Left ventricle myocardium inferior (tissue), 1 donor: ENCODE measurements at regions not wholly inside any gene's neighbourhood (a gene's known extent, or its start where the extent isn't known, plus 50 kb on each side); places are given as distances from the start of the nearest gene placed in this dataset.
"Not testable (repeated sequence)": the region's sequence is repeated elsewhere in the genome, so short reads cannot be mapped to it uniquely, and the experiment has no call there.

Experiments used
- DNase-seq: peaks from one replicate; pipeline ENCODE4 v3.0.0-alpha.2; 2020
- H3K27ac ChIP-seq: fragments of 200-600 bp; replicated peaks from 2 replicates; pipeline ENCODE4 v1.8.0; 2021
- H3K27me3 ChIP-seq: fragments of 200-600 bp; 2 replicates; pipeline ENCODE4 v1.8.0; 2021; ENCODE audit warnings: low read depth
- H3K36me3 ChIP-seq: fragments of 200-600 bp; 2 replicates; pipeline ENCODE4 v1.8.0; 2021
- H3K4me1 ChIP-seq: fragments of 200-600 bp; 2 replicates; pipeline ENCODE4 v1.8.0; 2021
- H3K4me3 ChIP-seq: fragments of 200-600 bp; 2 replicates; pipeline ENCODE4 v1.8.0; 2021; ENCODE audit warnings: mild to moderate bottlenecking, moderate library complexity
- H3K9me3 ChIP-seq: fragments of 200-600 bp; replicated peaks from 2 replicates; pipeline ENCODE4 v1.8.0; 2021
- CTCF ChIP-seq: fragments of 200-600 bp; IDR thresholded peaks from 2 replicates; pipeline ENCODE4 v1.8.0; 2021; ENCODE audit warnings: antibody characterized with exemption, mild to moderate bottlenecking, borderline replicate concordance
- intact Hi-C: fragments of 100-400 bp; cut with micrococcal nuclease; formaldehyde crosslinking; loops from one replicate; pipeline ENCODE4 v1.11.0; 2022
- donor health status: DM: no; HTN: yes; CAD: no; lungs with severe emphysema.

DNA sequence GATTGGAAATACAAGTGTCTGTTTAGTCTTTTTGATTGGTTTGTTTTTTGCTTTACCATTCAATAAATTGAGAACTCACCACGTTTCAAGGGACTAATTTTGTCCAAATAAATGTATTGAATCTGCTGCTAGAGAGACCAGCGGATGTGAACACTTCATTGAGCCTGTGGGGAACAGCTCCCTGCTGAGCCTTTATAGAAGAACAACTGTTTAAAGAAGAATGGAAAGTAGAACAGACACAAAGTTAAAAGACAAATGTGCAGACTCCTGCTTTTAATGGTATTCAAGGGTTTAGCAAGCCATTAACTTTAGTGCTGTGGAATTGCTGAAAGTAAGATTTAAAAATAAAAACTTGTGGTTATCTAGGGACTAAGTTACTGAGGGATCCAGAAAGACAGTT lies 817.7 kb upstream of the B3GALT2 start:
- Histone ChIP-seq H3K27ac (no peak overlapping the region), H3K36me3 (no peaks in the 10 kb centered on the region), H3K9me3 (peaks cover 7% of the 10 kb centered on the region), H3K27me3 (no peaks in the 10 kb centered on the region), H3K4me3 (no peak overlapping the region), H3K4me1 (no peaks in the 10 kb centered on the region)
- no peak for DNase-seq
- intact Hi-C loops: no loop called here
- TF ChIP-seq CTCF: no peak

- H3K27ac ChIP-seq, H3K27me3 ChIP-seq, H3K36me3 ChIP-seq, intact Hi-C loops, H3K4me3 ChIP-seq, DNase-seq, H3K9me3 ChIP-seq, H3K4me1 ChIP-seq: not testable (repeated sequence)
These were observed 815.4 kb upstream of the B3GALT2 start for GRCh38 chr1:194001726-194002350.

GRCh38 chr1:193988885-193989284 lies 802.5 kb upstream of the B3GALT2 start:
- no peak for TF ChIP-seq CTCF
- intact Hi-C loops: no loop called here
- Histone ChIP-seq H3K9me3 (peaks cover 71% of the 10 kb centered on the region), H3K36me3 (no peaks in the 10 kb centered on the region), H3K27ac (no peak overlapping the region), H3K4me3 (no peak overlapping the region), H3K27me3 (no peaks in the 10 kb centered on the region), H3K4me1 (no peaks in the 10 kb centered on the region)
- DNase-seq: no peak

GRCh38 chr1:193979219-193979618 lies 792.8 kb upstream of the B3GALT2 start:
- H3K27ac ChIP-seq: no peak overlapping the region
- DNase-seq: no peak
- intact Hi-C loops: no loop called here

DNA sequence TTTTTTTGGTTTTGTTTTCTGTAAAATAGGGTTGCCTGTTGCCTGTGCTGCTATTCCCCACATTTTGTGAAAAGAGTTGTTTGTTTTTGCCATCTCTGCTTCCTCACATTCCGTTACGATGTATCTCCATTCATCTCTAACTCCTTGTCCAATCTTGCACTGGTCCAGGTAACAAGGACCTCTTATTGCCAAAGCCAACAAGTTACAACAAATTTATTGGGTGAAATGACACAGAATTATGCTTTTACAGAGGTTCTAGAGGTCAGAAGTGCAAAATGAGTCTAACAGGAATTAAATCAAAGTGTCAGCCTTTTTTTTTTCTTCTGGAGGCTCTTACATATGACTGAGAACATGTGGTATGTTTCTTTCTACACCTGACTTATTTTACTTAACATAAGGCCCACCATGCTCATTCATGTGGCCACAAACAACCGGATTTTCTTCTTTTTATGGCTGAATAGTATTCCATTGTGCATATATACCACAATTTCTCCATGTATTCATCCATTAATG lies 787.9 kb upstream of the B3GALT2 start:
- Histone ChIP-seq H3K27me3 (no peaks in the 10 kb centered on the region), H3K36me3 (no peaks in the 10 kb centered on the region), H3K9me3 (peaks cover 7% of the 10 kb centered on the region), H3K4me1 (peaks cover 9% of the 10 kb centered on the region), H3K27ac (no peak overlapping the region), H3K4me3 (no peak overlapping the region)
- TF ChIP-seq CTCF: no peak
- no peak for DNase-seq
- intact Hi-C loops: no loop called here

More at GRCh38 chr1:193979219-193979618, 792.8 kb upstream of the B3GALT2 start:
- Histone ChIP-seq H3K4me1 (peaks cover 6% of the 10 kb centered on the region), H3K4me3 (no peak overlapping the region), H3K9me3 (peaks cover 9% of the 10 kb centered on the region), H3K27me3 (no peaks in the 10 kb centered on the region), H3K36me3 (no peaks in the 10 kb centered on the region)
- no peak for TF ChIP-seq CTCF

- peaks cover 5% of the 10 kb centered on the region for H3K4me1 ChIP-seq
- H3K36me3 ChIP-seq: no peaks in the 10 kb centered on the region
- TF ChIP-seq CTCF: no peak
- H3K4me3 ChIP-seq: no peak overlapping the region
- no peaks in the 10 kb centered on the region for H3K27me3 ChIP-seq
- no peak for DNase-seq
- intact Hi-C loops: no loop called here
- H3K9me3 ChIP-seq: peaks cover 7% of the 10 kb centered on the region
- H3K27ac ChIP-seq: no peak overlapping the region
These were observed 787.0 kb upstream of the B3GALT2 start for GRCh38 chr1:193973428-193973827.
